H9 (cell line): ENCODE measurements at regions not wholly inside any gene's neighbourhood (a gene's known extent, or its start where the extent isn't known, plus 50 kb on each side); places are given as distances from the start of the nearest gene placed in this dataset.

ENCODE experiments used
- DNase-seq: peaks from one replicate; pipeline ENCODE4 v3.0.0-alpha.2; 2017
- H2AFZ ChIP-seq: one replicate; pipeline ENCODE4 v1.6.1; 2013; ENCODE audit warnings: mild to moderate bottlenecking, low read length, control low read depth, moderate library complexity
- H2AK5ac ChIP-seq: 2 replicates; pipeline ENCODE4 v1.6.1; 2013; ENCODE audit warnings: low read length, control low read depth, mixed read lengths; ENCODE audit not compliant: insufficient read length
- H2BK120ac ChIP-seq: one replicate; pipeline ENCODE4 v1.6.1; 2013; ENCODE audit warnings: low read depth, mild to moderate bottlenecking, low read length, control low read depth, inconsistent platforms; ENCODE audit not compliant: poor library complexity, severe bottlenecking
- H2BK12ac ChIP-seq: 2 replicates; pipeline ENCODE4 v1.6.1; 2013; ENCODE audit warnings: low read length, control low read depth, mixed read lengths, low read depth; ENCODE audit not compliant: insufficient read length
- H2BK15ac ChIP-seq: 2 replicates; pipeline ENCODE4 v1.6.1; 2013; ENCODE audit warnings: low read depth, low read length, control low read depth
- H2BK20ac ChIP-seq: one replicate; pipeline ENCODE4 v1.6.1; 2013; ENCODE audit warnings: low read depth, mild to moderate bottlenecking, low read length, control low read depth, inconsistent platforms; ENCODE audit not compliant: poor library complexity, severe bottlenecking
- H2BK5ac ChIP-seq: 2 replicates; pipeline ENCODE4 v1.6.1; 2013; ENCODE audit warnings: low read length, control low read depth, mixed read lengths; ENCODE audit not compliant: insufficient read length
- H3K14ac ChIP-seq: 2 replicates; pipeline ENCODE4 v1.6.1; 2013; ENCODE audit warnings: low read length, control low read depth; ENCODE audit not compliant: insufficient read depth
- H3K18ac ChIP-seq: 2 replicates; pipeline ENCODE4 v1.6.1; 2013; ENCODE audit warnings: low read depth, mild to moderate bottlenecking, mixed read lengths, low read length, control low read depth; ENCODE audit not compliant: insufficient read length
- H3K23ac ChIP-seq: 2 replicates; pipeline ENCODE4 v1.6.1; 2013; ENCODE audit warnings: low read length, control low read depth, mixed read lengths, low read depth; ENCODE audit not compliant: insufficient read length
- H3K23me2 ChIP-seq: 2 replicates; pipeline ENCODE4 v1.6.1; 2013; ENCODE audit warnings: low read depth, mild to moderate bottlenecking, mixed read lengths, low read length, control low read depth; ENCODE audit not compliant: insufficient read length, poor library complexity, severe bottlenecking
- H3K27ac ChIP-seq: 2 replicates; pipeline ENCODE4 v1.5.1; 2013; ENCODE audit warnings: low read length, control low read depth, mixed read lengths, low read depth; ENCODE audit not compliant: insufficient read length
- H3K27me3 ChIP-seq: 2 replicates; pipeline ENCODE4 v1.6.1; 2013; ENCODE audit warnings: low read length, control low read depth, inconsistent platforms; ENCODE audit not compliant: insufficient read depth
- H3K4ac ChIP-seq: 2 replicates; pipeline ENCODE4 v1.6.1; 2013; ENCODE audit warnings: low read depth, mild to moderate bottlenecking, control low read depth, inconsistent platforms, low read length, moderate library complexity
- H3K4me1 ChIP-seq: 2 replicates; pipeline ENCODE4 v1.6.1; 2013; ENCODE audit warnings: low read length, control low read depth, inconsistent platforms; ENCODE audit not compliant: insufficient read depth
- H3K4me2 ChIP-seq: 2 replicates; pipeline ENCODE4 v1.6.1; 2013; ENCODE audit warnings: low read length, control low read depth, mixed read lengths; ENCODE audit not compliant: insufficient read length, insufficient read depth
- H3K56ac ChIP-seq: 2 replicates; pipeline ENCODE4 v1.6.1; 2013; ENCODE audit warnings: low read depth, mild to moderate bottlenecking, mixed read lengths, low read length, control low read depth; ENCODE audit not compliant: insufficient read length
- H3K79me1 ChIP-seq: 2 replicates; pipeline ENCODE4 v1.6.1; 2013; ENCODE audit warnings: low read depth, mild to moderate bottlenecking, moderate library complexity, low read length, control low read depth, inconsistent platforms; ENCODE audit not compliant: insufficient read depth, poor library complexity, severe bottlenecking
- H3K79me2 ChIP-seq: 2 replicates; pipeline ENCODE4 v1.6.1; 2013; ENCODE audit warnings: low read length, control low read depth, inconsistent platforms; ENCODE audit not compliant: insufficient read depth
- H3K9ac ChIP-seq: 2 replicates; pipeline ENCODE4 v1.6.1; 2013; ENCODE audit warnings: low read length, control low read depth, mixed read lengths; ENCODE audit not compliant: insufficient read length; ENCODE audit errors: extremely low read depth
- H3K9me3 ChIP-seq: one replicate; pipeline ENCODE4 v1.6.1; 2013; ENCODE audit warnings: low read depth, low read length, inconsistent platforms; ENCODE audit not compliant: control insufficient read depth
- H3T11ph ChIP-seq: one replicate; pipeline ENCODE4 v1.6.1; 2013; ENCODE audit warnings: mild to moderate bottlenecking, low read length, control low read depth, inconsistent platforms
- H4K20me1 ChIP-seq: one replicate; pipeline ENCODE4 v1.6.1; 2013; ENCODE audit not compliant: control insufficient read depth, insufficient read length, insufficient read depth
- H4K5ac ChIP-seq: 2 replicates; pipeline ENCODE4 v1.6.1; 2013; ENCODE audit warnings: low read depth, mild to moderate bottlenecking, mixed read lengths, low read length, control low read depth; ENCODE audit not compliant: insufficient read length
- H4K8ac ChIP-seq: replicated peaks from 2 replicates; pipeline ENCODE4 v1.6.1; 2013; ENCODE audit warnings: low read length, control low read depth, mixed read lengths, low read depth; ENCODE audit not compliant: insufficient read length
- H4K91ac ChIP-seq: 2 replicates; pipeline ENCODE4 v1.6.1; 2013; ENCODE audit warnings: low read depth, mild to moderate bottlenecking, moderate library complexity, mixed read lengths, low read length, control low read depth; ENCODE audit not compliant: insufficient read length
- H3K27ac Mint-ChIP-seq, 3 experiments: 2 replicates in 2 of 3; 3 replicates in 1 of 3; pipeline ENCODE4 v1.8.0; 2020 to 2021; ENCODE audit warnings: mixed read lengths in 3 of 3, mild to moderate bottlenecking in 1 of 3, moderate library complexity in 1 of 3
- H3K27me3 Mint-ChIP-seq: 2 replicates; pipeline ENCODE4 v1.8.0; 2021; ENCODE audit warnings: low read depth, mild to moderate bottlenecking, moderate library complexity, mixed read lengths
- H3K36me3 Mint-ChIP-seq, 3 experiments: 2 replicates in 2 of 3; 3 replicates in 1 of 3; pipeline ENCODE4 v1.8.0; 2020 to 2021; ENCODE audit warnings: low read depth in 3 of 3, mixed read lengths in 3 of 3; ENCODE audit not compliant: insufficient read depth in 1 of 3
- H3K4me1 Mint-ChIP-seq, 2 experiments: 2 replicates each; pipeline ENCODE4 v1.8.0; 2020; ENCODE audit warnings: mixed read lengths in 2 of 2
- H3K4me3 Mint-ChIP-seq, 2 experiments: 2 replicates in 1 of 2; 3 replicates in 1 of 2; pipeline ENCODE4 v1.8.0; 2020 to 2021; ENCODE audit warnings: mild to moderate bottlenecking in 2 of 2, mixed read lengths in 2 of 2, moderate library complexity in 1 of 2
- H3K9me3 Mint-ChIP-seq, 2 experiments: 2 replicates in 1 of 2; 3 replicates in 1 of 2; pipeline ENCODE4 v1.8.0; 2020; ENCODE audit warnings: mild to moderate bottlenecking in 2 of 2, mixed read lengths in 2 of 2, moderate library complexity in 1 of 2
- WGBS: extraction: QIAGEN DNeasy Blood & Tissue Kit; methylation state at CpG from one replicate; pipeline ENCODE4 v1.1.7; 2013; ENCODE audit warnings: missing lambda C conversion rate, low lambda C conversion rate, mixed read lengths; ENCODE audit not compliant: insufficient read length; ENCODE audit errors: extremely low coverage; 5-methylcytosine and 5-hydroxymethylcytosine counted together
- TF ChIP-seq, protein P1 (sequence below): fragments of 200-600 bp; sonication (generic); conservative IDR thresholded peaks from 3 replicates; pipeline ENCODE4 v1.8.0; 2021; ENCODE audit warnings: antibody characterized with exemption, mild to moderate bottlenecking

DNA sequence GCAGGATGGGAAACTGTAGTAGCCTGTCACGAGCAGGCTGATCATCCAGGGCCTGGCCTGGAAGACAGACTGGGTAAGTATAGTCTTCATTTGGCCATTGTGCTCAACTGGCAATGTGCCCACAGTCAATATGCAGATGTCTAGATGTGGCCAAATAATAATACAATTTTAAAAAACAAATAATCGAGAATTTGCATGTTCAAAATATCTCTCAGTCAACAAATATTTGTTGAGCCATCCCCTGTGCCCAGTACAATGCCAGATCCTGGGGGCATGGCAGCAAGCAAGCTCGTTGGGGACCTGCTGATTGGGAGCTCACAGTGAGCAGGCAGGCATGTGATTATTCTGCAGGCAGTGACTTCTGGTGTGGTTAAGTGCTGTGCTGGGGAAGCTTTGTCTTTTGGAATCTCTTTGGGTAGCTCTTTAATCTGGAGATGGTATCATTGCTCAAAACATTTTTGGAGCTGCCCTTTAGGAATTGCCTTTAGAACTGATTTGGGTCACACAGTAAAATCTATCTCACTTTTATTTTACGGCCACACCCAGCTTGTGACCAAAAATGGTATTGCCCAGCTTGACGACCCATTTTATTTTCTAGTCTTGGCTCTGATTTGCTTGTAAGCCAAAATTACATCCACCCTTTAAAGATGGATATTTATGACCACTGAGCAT lies 92.2 kb downstream of the PLCE1 start:
- no peak overlapping the region for H4K8ac ChIP-seq
- H4K91ac ChIP-seq, result no peak overlapping the region
- no peak overlapping the region for H2BK5ac ChIP-seq
- H2AFZ ChIP-seq, result no peak overlapping the region
- no peaks in the 10 kb centered on the region for H3K4me1 ChIP-seq
- no peaks in the 10 kb centered on the region for H3K23me2 ChIP-seq
- no peaks in the 10 kb centered on the region for H3K79me2 ChIP-seq
- no peak overlapping the region for H2BK120ac ChIP-seq
- H2BK20ac ChIP-seq, result no peak overlapping the region
- H3K4me3 Mint-ChIP-seq, result no peak overlapping the region
- H2BK15ac ChIP-seq, result no peak overlapping the region
- peaks cover 0 to 6% of the 10 kb centered on the region in 2 experiments; a peak in 3 of 4 replicates for H3K4me1 Mint-ChIP-seq
- H3K27ac ChIP-seq, result no peak overlapping the region
- H3T11ph ChIP-seq, result no peak overlapping the region
- no peak overlapping the region for H3K56ac ChIP-seq
- H3K4ac ChIP-seq, result no peak overlapping the region
- no peaks in the 10 kb centered on the region for H3K36me3 Mint-ChIP-seq
- no peak overlapping the region for H3K9ac ChIP-seq
- H4K20me1 ChIP-seq, result no peaks in the 10 kb centered on the region
- H3K23ac ChIP-seq, result no peak overlapping the region
- H4K5ac ChIP-seq, result no peak overlapping the region
- no peak overlapping the region for H3K27ac Mint-ChIP-seq
- no peaks in the 10 kb centered on the region for H3K9me3 ChIP-seq
- no CpG with 5 or more reads among the region's 5 CpGs for WGBS
- no peak overlapping the region for H3K18ac ChIP-seq
- no peaks in the 10 kb centered on the region for H3K79me1 ChIP-seq
- H3K14ac ChIP-seq, result no peak overlapping the region
- no peaks in the 10 kb centered on the region for H3K27me3 ChIP-seq
- no peak overlapping the region for H2BK12ac ChIP-seq
- H2AK5ac ChIP-seq, result no peak overlapping the region
- no peak for DNase-seq
- TF ChIP-seq, protein P1, sequence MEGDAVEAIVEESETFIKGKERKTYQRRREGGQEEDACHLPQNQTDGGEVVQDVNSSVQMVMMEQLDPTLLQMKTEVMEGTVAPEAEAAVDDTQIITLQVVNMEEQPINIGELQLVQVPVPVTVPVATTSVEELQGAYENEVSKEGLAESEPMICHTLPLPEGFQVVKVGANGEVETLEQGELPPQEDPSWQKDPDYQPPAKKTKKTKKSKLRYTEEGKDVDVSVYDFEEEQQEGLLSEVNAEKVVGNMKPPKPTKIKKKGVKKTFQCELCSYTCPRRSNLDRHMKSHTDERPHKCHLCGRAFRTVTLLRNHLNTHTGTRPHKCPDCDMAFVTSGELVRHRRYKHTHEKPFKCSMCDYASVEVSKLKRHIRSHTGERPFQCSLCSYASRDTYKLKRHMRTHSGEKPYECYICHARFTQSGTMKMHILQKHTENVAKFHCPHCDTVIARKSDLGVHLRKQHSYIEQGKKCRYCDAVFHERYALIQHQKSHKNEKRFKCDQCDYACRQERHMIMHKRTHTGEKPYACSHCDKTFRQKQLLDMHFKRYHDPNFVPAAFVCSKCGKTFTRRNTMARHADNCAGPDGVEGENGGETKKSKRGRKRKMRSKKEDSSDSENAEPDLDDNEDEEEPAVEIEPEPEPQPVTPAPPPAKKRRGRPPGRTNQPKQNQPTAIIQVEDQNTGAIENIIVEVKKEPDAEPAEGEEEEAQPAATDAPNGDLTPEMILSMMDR, result no peak
- peaks cover 2% of the 10 kb centered on the region for H3K27me3 Mint-ChIP-seq
- peaks cover 5 to 6% of the 10 kb centered on the region in 2 experiments; a peak in 2 of 5 replicates for H3K9me3 Mint-ChIP-seq
- H3K4me2 ChIP-seq, result no peak overlapping the region
